ENCODE measurements at regions not wholly inside any gene's neighbourhood (a gene's known extent, or its start where the extent isn't known, plus 50 kb on each side); places are given as distances from the start of the nearest gene placed in this dataset.

DNA sequence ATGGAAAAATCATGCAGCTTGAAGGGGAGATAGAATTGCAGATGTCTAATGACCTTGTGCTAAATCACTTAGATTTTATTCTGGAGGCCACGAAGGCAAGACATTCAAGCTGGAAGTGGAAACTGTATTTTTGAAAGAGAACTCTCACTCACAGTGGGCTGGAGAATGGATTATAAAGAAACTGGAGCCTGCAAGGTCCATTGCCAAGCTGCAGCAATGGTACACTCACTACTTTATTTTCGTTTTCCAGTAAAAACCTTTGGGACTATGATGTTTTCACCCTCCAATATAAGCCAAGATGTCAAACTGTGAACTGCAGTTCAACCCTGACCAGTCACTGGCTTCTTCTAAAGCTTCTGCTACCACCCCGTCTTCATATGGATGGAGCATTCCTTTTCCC lies 62.0 kb downstream of the SKIDA1 start:
- Mint-ChIP-seq H3K27me3 (no peaks in the 10 kb centered on the region), H3K36me3 (no peaks in the 10 kb centered on the region), H3K27ac (no peak overlapping the region), H3K9me3 (peaks cover 6% of the 10 kb centered on the region), H3K4me3 (no peak overlapping the region), H3K4me1 (ENCODE audit: unreplicated experiment) (peaks cover 1% of the 10 kb centered on the region)
- TF ChIP-seq, protein P1, sequence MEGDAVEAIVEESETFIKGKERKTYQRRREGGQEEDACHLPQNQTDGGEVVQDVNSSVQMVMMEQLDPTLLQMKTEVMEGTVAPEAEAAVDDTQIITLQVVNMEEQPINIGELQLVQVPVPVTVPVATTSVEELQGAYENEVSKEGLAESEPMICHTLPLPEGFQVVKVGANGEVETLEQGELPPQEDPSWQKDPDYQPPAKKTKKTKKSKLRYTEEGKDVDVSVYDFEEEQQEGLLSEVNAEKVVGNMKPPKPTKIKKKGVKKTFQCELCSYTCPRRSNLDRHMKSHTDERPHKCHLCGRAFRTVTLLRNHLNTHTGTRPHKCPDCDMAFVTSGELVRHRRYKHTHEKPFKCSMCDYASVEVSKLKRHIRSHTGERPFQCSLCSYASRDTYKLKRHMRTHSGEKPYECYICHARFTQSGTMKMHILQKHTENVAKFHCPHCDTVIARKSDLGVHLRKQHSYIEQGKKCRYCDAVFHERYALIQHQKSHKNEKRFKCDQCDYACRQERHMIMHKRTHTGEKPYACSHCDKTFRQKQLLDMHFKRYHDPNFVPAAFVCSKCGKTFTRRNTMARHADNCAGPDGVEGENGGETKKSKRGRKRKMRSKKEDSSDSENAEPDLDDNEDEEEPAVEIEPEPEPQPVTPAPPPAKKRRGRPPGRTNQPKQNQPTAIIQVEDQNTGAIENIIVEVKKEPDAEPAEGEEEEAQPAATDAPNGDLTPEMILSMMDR (conservative IDR thresholded peaks at IDR 0.05) = no peak
- no peak for DNase-seq (ENCODE audit: extremely low spot score, unreplicated experiment)

DNA sequence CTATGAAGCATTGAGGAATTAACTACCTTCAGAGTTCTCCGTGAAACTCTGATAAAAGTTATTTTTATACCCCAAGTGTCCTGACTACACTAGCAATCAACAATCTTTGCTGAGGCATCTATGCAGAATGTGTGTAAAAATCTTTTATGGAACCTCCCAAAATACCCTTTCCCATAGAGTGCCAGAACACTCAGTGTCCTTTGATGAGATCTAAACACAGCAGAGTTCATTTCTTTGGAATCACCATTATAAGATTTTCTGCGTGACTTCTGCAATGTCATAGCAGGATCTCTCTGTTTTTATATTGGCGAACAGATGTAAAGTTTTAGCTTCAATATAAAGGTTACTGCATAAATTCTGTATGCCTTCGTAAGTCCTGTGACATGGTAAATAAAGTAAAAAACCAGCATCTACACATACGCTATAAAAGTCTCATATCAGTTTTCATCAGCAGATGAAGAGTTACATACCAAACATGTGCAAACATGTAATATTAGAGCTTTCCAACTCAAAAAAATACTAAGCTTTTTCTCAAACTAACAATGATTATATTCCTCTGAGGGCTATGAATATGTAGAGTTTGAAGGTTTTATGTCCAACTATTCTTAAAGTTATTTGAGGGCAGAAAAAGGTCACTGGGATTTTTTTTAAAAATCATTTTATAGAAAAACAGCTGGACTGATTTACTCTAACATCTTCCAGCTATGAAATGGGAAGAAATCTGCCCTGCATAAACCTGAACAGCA lies 67.2 kb downstream of the SKIDA1 start:
- Mint-ChIP-seq H3K36me3 (no peaks in the 10 kb centered on the region), H3K27me3 (no peaks in the 10 kb centered on the region)

DNA sequence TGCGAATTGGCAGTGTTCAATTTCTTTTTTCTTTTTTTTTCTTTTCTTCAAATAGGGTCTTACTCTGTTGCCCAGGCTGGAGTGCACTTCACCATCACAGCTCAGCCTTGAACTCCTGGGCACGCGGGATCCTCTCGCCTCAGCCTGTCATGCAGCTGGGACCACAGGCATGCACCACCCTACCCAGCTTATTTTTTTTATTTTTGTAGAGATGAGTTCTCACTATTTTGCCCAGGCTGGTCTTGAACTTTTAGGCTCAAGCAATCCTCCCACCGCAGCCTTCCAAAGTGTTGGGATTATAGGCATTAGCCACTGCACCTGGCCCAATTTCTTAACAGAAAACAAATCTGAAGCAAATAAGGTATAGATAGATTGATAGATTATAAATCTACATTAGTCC lies 69.3 kb downstream of the SKIDA1 start:
- peaks cover 5% of the 10 kb centered on the region for H3K9me3 Mint-ChIP-seq
- H3K4me3 Mint-ChIP-seq = no peak overlapping the region
- no peaks in the 10 kb centered on the region for H3K36me3 Mint-ChIP-seq
- TF ChIP-seq, protein P1 (conservative IDR thresholded peaks at IDR 0.05) = no peak
- no peak overlapping the region for H3K27ac Mint-ChIP-seq
- DNase-seq (ENCODE audit: extremely low spot score, unreplicated experiment) = peak; percentile 42
- H3K27me3 Mint-ChIP-seq = no peaks in the 10 kb centered on the region
- peaks cover 15% of the 10 kb centered on the region for H3K4me1 Mint-ChIP-seq (ENCODE audit: unreplicated experiment)

More for the DNA sequence above, 67.2 kb downstream of the SKIDA1 start:
- no peak for DNase-seq (ENCODE audit: extremely low spot score, unreplicated experiment)
- TF ChIP-seq, protein P1 (conservative IDR thresholded peaks at IDR 0.05) = no peak
- H3K4me1 Mint-ChIP-seq (ENCODE audit: unreplicated experiment) = peaks cover 15% of the 10 kb centered on the region
- peaks cover 6% of the 10 kb centered on the region for H3K9me3 Mint-ChIP-seq
- no peak overlapping the region for H3K27ac Mint-ChIP-seq
- no peak overlapping the region for H3K4me3 Mint-ChIP-seq

DNA sequence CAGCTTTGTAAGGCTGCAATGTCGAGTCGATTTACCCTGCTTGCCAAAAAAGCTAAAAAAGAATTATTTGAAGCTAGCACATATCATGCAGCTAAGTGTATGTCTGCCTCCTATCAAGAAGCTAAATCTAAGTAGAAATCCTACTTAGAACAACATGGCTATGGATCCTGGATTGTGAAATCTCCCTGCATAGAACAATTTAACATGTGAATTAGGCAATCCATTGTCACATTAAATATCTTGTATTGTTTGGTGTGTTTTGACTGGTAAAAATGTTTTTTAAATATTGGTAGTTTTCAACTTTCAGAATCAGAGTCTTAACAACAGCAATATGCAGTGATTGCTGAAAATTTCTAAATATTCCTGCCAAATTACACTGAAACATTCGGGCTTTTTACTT lies 73.3 kb downstream of the SKIDA1 start:
- no peak for DNase-seq (ENCODE audit: extremely low spot score, unreplicated experiment)
- no peaks in the 10 kb centered on the region for H3K36me3 Mint-ChIP-seq

DNA sequence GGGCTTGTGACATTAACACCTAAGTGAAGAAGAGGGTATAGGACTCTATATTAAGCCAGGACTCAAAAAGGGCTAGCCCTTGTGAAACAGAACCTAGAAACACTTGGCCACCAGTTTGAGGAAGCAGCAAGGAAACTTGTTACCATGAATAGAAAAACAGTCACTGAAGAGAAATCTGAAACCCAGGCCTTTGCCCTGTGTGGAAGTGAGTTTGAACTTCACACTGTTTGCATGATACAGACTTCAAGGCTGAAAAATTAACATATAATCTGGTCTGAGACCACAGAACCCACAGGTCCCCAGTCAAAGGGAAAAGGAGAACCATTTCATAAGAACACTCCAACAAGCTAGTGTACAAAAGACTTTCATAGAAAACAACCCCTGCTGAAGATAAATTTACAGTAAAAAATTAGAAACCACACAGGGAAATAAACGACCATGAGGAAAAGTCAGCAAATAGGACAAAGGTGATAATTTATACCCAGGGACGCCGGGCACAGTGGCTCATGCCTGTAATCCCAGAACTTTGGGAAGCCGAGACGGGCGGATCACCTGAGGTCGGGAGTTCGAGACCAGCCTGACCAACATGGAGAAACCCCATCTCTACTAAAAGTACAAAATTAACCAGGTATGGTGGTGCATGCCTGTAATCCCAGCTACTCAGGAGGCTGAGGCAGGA lies 76.1 kb downstream of the SKIDA1 start:
- Mint-ChIP-seq H3K27ac (no peak overlapping the region), H3K4me3 (no peak overlapping the region), H3K9me3 (no peaks in the 10 kb centered on the region), H3K4me1 (ENCODE audit: unreplicated experiment) (peaks cover 5% of the 10 kb centered on the region), H3K36me3 (no peaks in the 10 kb centered on the region), H3K27me3 (no peaks in the 10 kb centered on the region)
- TF ChIP-seq, protein P1 (conservative IDR thresholded peaks at IDR 0.05) = no peak
- no peak for DNase-seq (ENCODE audit: extremely low spot score, unreplicated experiment)

More for the DNA sequence above, 73.3 kb downstream of the SKIDA1 start:
- H3K4me1 Mint-ChIP-seq (ENCODE audit: unreplicated experiment) = peaks cover 11% of the 10 kb centered on the region
- no peak overlapping the region for H3K27ac Mint-ChIP-seq
- H3K9me3 Mint-ChIP-seq = no peaks in the 10 kb centered on the region
- no peaks in the 10 kb centered on the region for H3K27me3 Mint-ChIP-seq
- no peak overlapping the region for H3K4me3 Mint-ChIP-seq
- TF ChIP-seq, protein P1 (conservative IDR thresholded peaks at IDR 0.05) = no peak

Data from type B pancreatic cell (in vitro differentiated cells).